ENCODE measurements at regions not wholly inside any gene's neighbourhood (a gene's known extent, or its start where the extent isn't known, plus 50 kb on each side); places are given as distances from the start of the nearest gene placed in this dataset.

GRCh38 chr2:19819097-19820065, 82.4 kb downstream of the TTC32 start:
- TF ChIP-seq CTCF (IDR thresholded peaks at IDR 0.05; ENCODE audit: low read depth, low read length): no peak
- no peak overlapping the region for H3K4me3 ChIP-seq (ENCODE audit: low read depth, low read length)

- H3K4me3 ChIP-seq (ENCODE audit: low read depth, low read length): no peak overlapping the region
- no peak for TF ChIP-seq CTCF (IDR thresholded peaks at IDR 0.05; ENCODE audit: low read depth, low read length)
Observed at GRCh38 chr2:19818543-19818942, 83.2 kb downstream of the TTC32 start.

GRCh38 chr2:19818039-19818438, 83.7 kb downstream of the TTC32 start:
- H3K4me3 ChIP-seq (ENCODE audit: low read depth, low read length): no peak overlapping the region
- no peak for TF ChIP-seq CTCF (IDR thresholded peaks at IDR 0.05; ENCODE audit: low read depth, low read length)

- TF ChIP-seq CTCF (IDR thresholded peaks at IDR 0.05; ENCODE audit: low read depth, low read length): no peak
Observed at GRCh38 chr2:19815746-19816145, 86.0 kb downstream of the TTC32 start.

GRCh38 chr2:19812166-19812565, 89.6 kb downstream of the TTC32 start:
- no peak for TF ChIP-seq CTCF (IDR thresholded peaks at IDR 0.05; ENCODE audit: low read depth, low read length)
- H3K4me3 ChIP-seq (ENCODE audit: low read depth, low read length): no peak overlapping the region

More at GRCh38 chr2:19815746-19816145, 86.0 kb downstream of the TTC32 start:
- H3K4me3 ChIP-seq (ENCODE audit: low read depth, low read length): no peak overlapping the region

- no peak for TF ChIP-seq CTCF (IDR thresholded peaks at IDR 0.05; ENCODE audit: low read depth, low read length)
- H3K4me3 ChIP-seq (ENCODE audit: low read depth, low read length): no peak overlapping the region
Observed at GRCh38 chr2:19811186-19811585, 90.6 kb downstream of the TTC32 start.

- no peak overlapping the region for H3K4me3 ChIP-seq (ENCODE audit: low read depth, low read length)
- TF ChIP-seq CTCF (IDR thresholded peaks at IDR 0.05; ENCODE audit: low read depth, low read length): no peak
Observed at GRCh38 chr2:19810637-19811036, 91.1 kb downstream of the TTC32 start.

Data from WI38 (cell line).